Activated naive CD8-positive, alpha-beta T cell treated with anti-CD3 and anti-CD28 coated beads for 36 hours (primary cell): ENCODE measurements at regions not wholly inside any gene's neighbourhood (a gene's known extent, or its start where the extent isn't known, plus 50 kb on each side); places are given as distances from the start of the nearest gene placed in this dataset.

ENCODE experiments used
- DNase-seq: peaks from one replicate; pipeline ENCODE4 v3.0.0; 2021
- H3K27ac Mint-ChIP-seq: one replicate; pipeline ENCODE4 v1.8.0; 2022; ENCODE audit warnings: mild to moderate bottlenecking, moderate library complexity, mixed read lengths
- H3K27me3 Mint-ChIP-seq: one replicate; pipeline ENCODE4 v1.8.0; 2022; ENCODE audit warnings: mild to moderate bottlenecking, mixed read lengths
- H3K36me3 Mint-ChIP-seq: one replicate; pipeline ENCODE4 v1.8.0; 2021; ENCODE audit warnings: mild to moderate bottlenecking, mixed read lengths
- H3K4me1 Mint-ChIP-seq: one replicate; pipeline ENCODE4 v1.8.0; 2021; ENCODE audit warnings: mixed read lengths
- H3K4me3 Mint-ChIP-seq: one replicate; pipeline ENCODE4 v1.8.0; 2022; ENCODE audit warnings: mild to moderate bottlenecking, moderate library complexity, mixed read lengths
- H3K9me3 Mint-ChIP-seq: one replicate; pipeline ENCODE4 v1.8.0; 2022; ENCODE audit warnings: mixed read lengths

DNA sequence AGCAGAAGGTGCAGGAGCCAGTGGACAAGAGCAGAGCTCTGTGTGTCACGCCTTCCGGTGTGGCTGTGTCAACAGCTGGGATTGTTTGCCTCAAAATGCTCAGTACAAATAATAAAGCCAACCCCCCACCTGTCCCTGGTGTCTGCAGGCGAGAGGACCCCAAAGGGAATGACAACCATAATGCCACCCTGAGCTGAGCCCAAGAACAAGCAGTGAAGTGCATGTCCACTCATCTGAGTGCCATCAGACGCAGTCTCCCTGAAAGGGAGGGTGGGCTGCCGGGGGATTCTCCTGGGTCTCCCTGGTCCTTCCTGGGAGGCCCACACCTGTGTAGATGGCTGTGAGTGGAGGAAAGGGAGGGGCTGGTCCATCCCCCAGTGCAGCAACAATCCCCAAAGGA, 328.8 kb upstream of the IRX1 start:
- DNase-seq: no peak
- H3K4me1 Mint-ChIP-seq: no peaks in the 10 kb centered on the region
- H3K36me3 Mint-ChIP-seq: no peaks in the 10 kb centered on the region
- no peaks in the 10 kb centered on the region for H3K27me3 Mint-ChIP-seq
- no peak overlapping the region for H3K27ac Mint-ChIP-seq
- H3K4me3 Mint-ChIP-seq: no peak overlapping the region
- H3K9me3 Mint-ChIP-seq: no peaks in the 10 kb centered on the region

DNA sequence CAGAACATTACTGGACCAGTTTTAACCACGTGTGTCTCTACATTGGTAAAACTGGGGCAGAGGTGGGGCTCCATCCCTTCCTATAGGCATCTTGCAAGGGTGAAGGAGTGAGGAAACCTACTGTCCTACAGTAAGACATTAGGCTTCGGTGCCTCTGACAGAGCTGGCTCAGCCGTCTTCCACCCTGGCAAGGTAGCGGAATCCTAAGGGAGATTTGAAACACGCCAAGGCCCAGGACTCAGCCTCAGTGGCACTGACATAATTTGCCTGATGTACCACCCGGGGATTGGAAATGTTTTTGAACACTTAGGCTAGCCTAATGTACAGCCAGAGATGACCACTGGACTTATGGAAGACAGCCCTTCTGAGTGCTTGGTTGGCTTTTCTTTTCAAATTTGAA, 329.7 kb upstream of the IRX1 start:
- no peak for DNase-seq
- Mint-ChIP-seq H3K27ac (no peak overlapping the region), H3K4me3 (no peak overlapping the region), H3K36me3 (no peaks in the 10 kb centered on the region), H3K27me3 (no peaks in the 10 kb centered on the region), H3K9me3 (no peaks in the 10 kb centered on the region), H3K4me1 (no peaks in the 10 kb centered on the region)

DNA sequence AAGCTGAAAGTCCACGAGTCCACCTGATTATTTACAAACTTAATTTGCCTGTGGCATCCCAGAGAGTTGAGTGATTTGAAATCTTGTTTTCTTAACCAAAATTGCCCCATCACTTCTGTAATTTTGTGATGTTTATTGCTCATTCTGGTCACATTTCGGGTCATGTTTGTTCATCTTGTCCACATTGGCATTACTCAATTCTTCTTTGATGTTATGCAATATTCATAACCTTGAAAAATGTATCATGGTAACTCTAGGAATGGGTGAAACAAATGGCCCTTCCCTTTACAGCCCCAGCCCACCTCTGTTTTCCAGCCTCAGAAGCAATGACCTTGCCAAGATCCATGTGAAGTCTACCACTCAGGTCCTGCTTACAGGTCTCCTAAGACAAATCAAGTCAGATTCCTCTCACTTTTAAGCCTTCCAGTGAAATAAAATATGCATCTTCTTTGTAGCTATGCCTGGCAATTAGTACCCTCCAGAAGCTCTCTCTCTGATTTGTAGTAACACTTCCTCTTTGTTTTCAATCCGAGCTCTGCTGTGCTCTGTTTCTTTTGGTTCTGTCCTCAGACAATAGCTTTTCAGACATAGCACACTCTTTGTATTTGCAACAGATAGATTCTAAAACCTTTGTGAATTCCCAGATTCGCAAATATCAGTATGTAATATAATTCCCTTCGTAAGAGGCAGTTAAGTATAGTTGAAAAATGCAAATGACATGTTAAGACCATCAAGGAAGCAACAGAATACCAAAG, 330.3 kb upstream of the IRX1 start:
- Mint-ChIP-seq H3K36me3 (no peaks in the 10 kb centered on the region), H3K9me3 (no peaks in the 10 kb centered on the region), H3K27me3 (no peaks in the 10 kb centered on the region), H3K4me1 (no peaks in the 10 kb centered on the region), H3K4me3 (no peak overlapping the region), H3K27ac (no peak overlapping the region)
- no peak for DNase-seq

DNA sequence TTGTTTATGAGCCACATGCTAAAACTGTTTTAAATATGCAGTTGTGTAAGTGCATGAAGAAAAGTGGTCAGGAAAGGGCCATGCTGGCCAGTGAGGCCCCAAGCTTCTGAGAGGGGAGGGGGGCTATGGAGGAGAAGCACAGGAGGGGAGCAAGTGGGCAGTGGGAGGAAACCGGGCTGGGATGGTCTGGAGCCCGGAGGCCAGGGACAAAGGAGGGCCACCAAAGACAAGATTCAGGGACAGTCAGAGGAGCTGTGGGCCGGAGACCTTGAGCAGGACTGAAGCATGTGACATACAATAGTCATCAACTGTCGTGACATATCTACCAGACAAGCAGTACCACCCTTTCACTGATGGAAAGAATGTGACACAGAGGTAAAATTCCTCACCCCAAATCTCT, 333.2 kb upstream of the IRX1 start:
- H3K27me3 Mint-ChIP-seq: no peaks in the 10 kb centered on the region
- peaks cover 2% of the 10 kb centered on the region for H3K9me3 Mint-ChIP-seq
- H3K27ac Mint-ChIP-seq: no peak overlapping the region
- no peak overlapping the region for H3K4me3 Mint-ChIP-seq
- no peaks in the 10 kb centered on the region for H3K4me1 Mint-ChIP-seq
- H3K36me3 Mint-ChIP-seq: no peaks in the 10 kb centered on the region
- no peak for DNase-seq

DNA sequence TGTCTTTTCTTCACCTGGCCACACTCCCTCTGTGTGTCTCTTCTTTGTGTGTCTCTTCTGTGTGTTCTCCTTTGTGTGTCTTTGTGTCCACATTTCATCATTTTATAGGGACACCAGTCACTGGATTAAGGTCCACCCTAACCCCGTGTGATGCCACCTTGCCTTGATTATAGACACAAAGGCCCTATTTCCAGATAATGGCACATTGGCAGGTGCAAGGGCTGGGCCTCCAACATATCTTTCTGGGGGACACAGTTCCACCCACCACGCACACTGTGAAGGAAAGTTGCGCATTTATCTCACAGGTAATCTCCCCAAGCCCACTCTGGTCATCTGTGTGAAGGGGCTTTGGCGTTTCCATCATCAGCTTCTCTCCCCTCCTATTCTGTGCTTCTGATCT, 334.6 kb upstream of the IRX1 start:
- Mint-ChIP-seq H3K27me3 (no peaks in the 10 kb centered on the region), H3K36me3 (no peaks in the 10 kb centered on the region), H3K4me1 (no peaks in the 10 kb centered on the region), H3K4me3 (no peak overlapping the region), H3K9me3 (peaks cover 2% of the 10 kb centered on the region), H3K27ac (no peak overlapping the region)
- DNase-seq: no peak

DNA sequence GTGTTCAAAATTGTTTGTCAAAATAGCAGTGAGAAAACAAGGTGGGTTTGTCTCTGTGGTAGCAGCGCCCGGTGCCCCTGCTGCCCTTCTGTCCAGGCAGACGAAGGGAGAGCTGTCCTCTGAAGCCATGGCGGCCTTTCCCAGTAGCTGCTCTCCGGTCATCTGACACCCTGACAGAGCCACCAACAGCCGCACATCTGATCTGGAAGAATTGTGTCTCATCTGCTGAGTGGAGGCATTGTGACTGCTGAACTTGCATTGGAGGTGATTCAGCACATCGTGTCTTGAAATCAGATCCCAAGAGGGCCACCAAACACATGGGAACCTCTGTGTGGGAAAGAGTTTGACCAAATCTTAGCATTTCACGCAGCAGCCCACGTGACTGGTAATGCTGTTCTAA, 337.6 kb upstream of the IRX1 start:
- Mint-ChIP-seq H3K27ac (no peak overlapping the region), H3K4me3 (no peak overlapping the region), H3K4me1 (no peaks in the 10 kb centered on the region), H3K27me3 (peaks cover 5% of the 10 kb centered on the region), H3K36me3 (no peaks in the 10 kb centered on the region), H3K9me3 (peaks cover 2% of the 10 kb centered on the region)
- DNase-seq: no peak

DNA sequence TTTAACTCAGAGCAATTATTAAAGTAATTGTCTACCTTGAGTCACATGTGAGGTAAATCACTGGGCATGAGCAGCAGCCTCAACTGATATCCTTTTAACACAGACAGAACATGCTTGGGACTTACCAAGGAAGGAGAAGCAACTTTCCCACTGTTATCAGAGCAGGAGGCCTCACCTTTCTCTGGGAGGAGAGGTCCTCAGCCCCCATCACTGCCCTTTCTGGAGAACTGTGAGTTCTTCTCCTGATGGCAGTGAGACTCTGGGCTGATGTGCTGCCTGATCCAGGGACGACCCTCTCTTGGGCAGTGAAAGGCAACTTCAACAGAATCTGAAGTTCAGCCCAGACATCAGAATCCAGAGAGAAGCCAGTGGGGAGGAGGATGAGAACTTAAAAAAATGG, 343.4 kb upstream of the IRX1 start:
- Mint-ChIP-seq H3K4me1 (no peaks in the 10 kb centered on the region), H3K36me3 (peaks cover 2% of the 10 kb centered on the region), H3K27ac (no peak overlapping the region), H3K4me3 (no peak overlapping the region), H3K9me3 (peaks cover 6% of the 10 kb centered on the region), H3K27me3 (peaks cover 20% of the 10 kb centered on the region)
- no peak for DNase-seq

DNA sequence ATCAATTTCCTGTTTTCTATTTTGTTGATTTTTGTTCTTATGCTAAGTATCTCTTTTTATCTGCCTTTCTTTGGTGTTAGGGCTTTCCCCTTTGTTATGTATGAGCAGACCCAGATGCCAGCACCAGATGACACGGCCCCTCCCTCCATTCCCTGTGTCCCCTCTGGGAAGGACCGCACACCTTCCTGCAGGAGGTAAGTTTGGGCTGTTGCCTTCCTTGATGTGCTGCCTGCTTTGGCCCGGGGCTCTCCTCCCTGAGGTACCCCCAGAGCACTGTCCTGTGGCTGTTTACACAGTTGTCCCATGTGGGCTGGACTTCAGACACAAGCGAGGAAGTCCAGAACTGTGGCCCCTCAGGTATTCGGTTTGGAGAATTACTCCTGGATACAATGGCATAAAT, 343.8 kb upstream of the IRX1 start:
- Mint-ChIP-seq H3K9me3 (peaks cover 6% of the 10 kb centered on the region), H3K27me3 (peaks cover 20% of the 10 kb centered on the region), H3K36me3 (peaks cover 2% of the 10 kb centered on the region), H3K27ac (no peak overlapping the region), H3K4me1 (no peaks in the 10 kb centered on the region), H3K4me3 (no peak overlapping the region)
- no peak for DNase-seq

DNA sequence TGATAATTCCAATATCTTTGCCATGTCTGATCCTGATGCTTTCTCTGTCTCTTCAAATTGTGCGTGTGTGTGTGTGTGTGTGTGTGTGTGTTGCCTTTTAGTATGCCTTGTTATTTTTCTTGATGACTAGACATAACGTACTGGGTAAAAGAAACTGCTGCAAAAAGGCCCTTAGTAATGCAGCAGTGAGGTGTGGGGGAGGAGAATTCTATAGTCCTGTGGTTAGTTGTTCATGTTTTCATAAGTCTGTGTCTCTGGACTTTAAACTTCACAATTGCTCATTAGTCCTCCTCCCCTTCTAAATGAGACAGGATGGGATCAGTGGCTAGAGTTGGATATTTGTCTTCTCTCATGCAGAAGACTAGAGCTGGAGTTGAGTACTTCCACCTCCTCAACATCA, 346.2 kb upstream of the IRX1 start:
- H3K27me3 Mint-ChIP-seq: peaks cover 20% of the 10 kb centered on the region
- no peaks in the 10 kb centered on the region for H3K4me1 Mint-ChIP-seq
- no peak overlapping the region for H3K27ac Mint-ChIP-seq
- peaks cover 2% of the 10 kb centered on the region for H3K36me3 Mint-ChIP-seq
- no peak for DNase-seq
- H3K9me3 Mint-ChIP-seq: peaks cover 6% of the 10 kb centered on the region
- no peak overlapping the region for H3K4me3 Mint-ChIP-seq

DNA sequence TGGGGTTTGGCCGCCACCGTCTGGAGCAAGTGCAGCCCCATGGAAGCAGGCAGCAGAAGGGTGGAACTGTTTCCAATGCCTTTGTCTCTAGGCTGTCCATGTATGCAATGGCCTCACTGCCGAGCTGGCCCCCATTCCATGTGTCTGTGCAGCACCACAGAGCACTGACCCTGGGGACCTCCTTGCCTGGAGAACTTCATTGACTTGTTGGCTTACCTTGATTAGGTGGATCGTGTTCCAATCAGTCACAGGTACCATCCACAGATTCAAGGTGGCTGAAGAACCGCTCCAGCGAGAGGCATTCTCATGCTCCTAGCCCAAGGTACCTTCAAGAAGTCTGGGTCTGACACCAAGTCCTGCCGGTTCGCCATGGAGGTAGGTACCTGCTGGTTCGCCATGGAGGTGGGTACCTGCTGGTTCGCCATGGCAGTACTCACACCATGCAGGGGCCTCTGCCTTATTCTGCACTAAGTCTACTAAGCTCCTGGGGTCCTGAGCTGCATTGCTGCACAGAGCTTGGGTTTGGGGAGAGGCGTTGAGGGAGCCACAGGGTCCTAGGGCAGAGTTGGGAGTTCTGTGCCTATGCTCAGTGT, 358.3 kb upstream of the IRX1 start:
- H3K9me3 Mint-ChIP-seq: peaks cover 10% of the 10 kb centered on the region
- DNase-seq: no peak
- no peaks in the 10 kb centered on the region for H3K4me1 Mint-ChIP-seq
- H3K36me3 Mint-ChIP-seq: no peaks in the 10 kb centered on the region
- H3K27ac Mint-ChIP-seq: no peak overlapping the region
- no peak overlapping the region for H3K4me3 Mint-ChIP-seq
- H3K27me3 Mint-ChIP-seq: peaks cover 3% of the 10 kb centered on the region

DNA sequence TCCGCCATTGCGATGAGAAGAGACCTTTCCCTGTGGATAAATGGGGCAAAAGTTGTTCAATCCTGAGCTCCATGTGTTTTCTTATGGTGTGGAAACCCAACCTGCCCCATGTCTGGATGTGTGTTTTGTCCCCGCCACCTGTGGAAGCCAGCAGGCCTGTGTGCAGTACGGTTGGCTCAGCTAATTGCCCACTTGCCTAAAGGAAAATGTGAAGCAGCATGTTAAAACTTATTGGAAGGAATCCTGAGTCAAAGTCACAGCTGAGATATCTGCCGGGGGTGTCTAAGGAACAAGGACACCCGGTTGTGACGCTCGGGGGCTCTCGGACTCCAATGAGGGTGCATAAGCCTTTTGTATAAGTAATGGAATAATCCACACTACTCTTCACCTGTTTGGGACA, 361.1 kb upstream of the IRX1 start:
- no peak overlapping the region for H3K27ac Mint-ChIP-seq
- H3K27me3 Mint-ChIP-seq: peaks cover 3% of the 10 kb centered on the region
- H3K9me3 Mint-ChIP-seq: peaks cover 4% of the 10 kb centered on the region
- DNase-seq: no peak
- H3K36me3 Mint-ChIP-seq: no peaks in the 10 kb centered on the region
- no peak overlapping the region for H3K4me3 Mint-ChIP-seq
- H3K4me1 Mint-ChIP-seq: no peaks in the 10 kb centered on the region

DNA sequence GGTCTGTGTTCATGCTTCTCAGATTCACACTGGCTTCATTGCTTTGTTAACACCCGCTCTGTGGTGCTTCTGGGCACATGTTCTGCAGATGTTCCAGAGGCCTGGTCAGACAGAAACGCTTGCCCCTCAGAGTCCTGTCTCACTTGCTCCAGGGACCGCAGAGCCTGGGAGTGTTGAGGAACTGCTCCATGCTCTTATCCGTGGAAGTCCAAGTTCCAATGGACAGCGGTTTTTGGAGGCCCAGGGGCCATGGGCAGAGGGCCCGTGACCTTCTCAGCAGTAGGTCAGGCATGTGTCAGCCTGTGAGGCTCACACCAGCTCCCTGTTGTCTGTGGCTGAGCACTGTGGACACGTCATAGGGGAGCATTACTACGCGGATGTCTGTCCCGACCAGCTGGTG, 364.7 kb upstream of the IRX1 start:
- H3K36me3 Mint-ChIP-seq: no peaks in the 10 kb centered on the region
- peaks cover under 1% of the 10 kb centered on the region for H3K9me3 Mint-ChIP-seq
- no peaks in the 10 kb centered on the region for H3K4me1 Mint-ChIP-seq
- no peak for DNase-seq
- no peaks in the 10 kb centered on the region for H3K27me3 Mint-ChIP-seq
- H3K27ac Mint-ChIP-seq: no peak overlapping the region
- no peak overlapping the region for H3K4me3 Mint-ChIP-seq

DNA sequence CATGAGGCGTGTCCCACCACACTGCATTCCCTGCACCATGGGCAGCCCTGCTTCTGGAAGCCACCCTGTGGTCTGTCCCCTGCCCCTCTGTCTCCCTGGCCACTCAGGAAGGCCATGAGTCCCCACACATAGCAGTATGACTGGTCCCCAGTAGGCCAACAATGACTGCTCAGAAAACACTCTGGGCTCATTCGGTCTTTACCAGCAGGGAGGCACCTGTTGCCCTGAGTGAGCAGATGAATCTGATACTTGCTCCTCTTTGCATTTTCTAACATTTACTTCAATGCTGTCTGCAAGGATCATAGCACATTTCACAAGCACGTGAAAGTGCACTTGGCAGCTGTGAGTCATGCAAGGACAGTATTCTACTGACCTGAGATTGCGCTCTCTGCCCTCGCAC, 365.4 kb upstream of the IRX1 start:
- Mint-ChIP-seq H3K27ac (no peak overlapping the region), H3K27me3 (no peaks in the 10 kb centered on the region), H3K4me3 (no peak overlapping the region), H3K9me3 (no peaks in the 10 kb centered on the region), H3K36me3 (no peaks in the 10 kb centered on the region), H3K4me1 (no peaks in the 10 kb centered on the region)
- DNase-seq: no peak

DNA sequence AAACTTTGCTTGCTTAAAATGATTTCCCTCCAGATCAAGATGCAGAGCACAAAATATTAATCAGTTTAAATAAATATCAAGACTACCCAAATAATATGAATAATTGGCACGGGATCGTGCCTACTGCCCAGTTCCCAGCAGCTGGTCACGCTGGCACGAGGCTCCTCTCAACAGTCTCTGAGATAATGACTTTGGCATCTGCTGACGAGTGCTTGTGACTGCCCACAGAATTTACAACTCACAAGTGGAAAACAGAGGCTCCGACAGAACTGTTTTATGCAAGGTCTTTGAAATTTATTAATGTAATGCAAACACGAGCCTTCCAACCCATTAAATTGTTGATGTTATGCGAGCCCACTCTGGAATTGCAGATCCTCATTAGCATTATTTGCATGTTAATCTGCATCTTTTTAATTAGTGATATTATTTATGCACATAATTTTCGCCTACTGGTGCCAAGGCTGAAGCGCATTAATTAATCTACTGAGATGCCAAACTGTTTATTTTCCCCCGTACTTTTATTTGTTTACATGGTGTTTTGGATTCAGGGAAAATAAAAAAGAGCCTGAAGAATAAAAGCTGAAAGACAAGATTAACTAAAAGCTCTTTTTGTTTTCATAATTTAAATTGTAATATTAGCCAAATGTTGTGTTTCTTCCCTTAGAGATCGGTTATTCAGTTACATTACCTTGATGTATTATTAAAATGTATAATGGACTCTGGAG, 369.3 kb upstream of the IRX1 start:
- no peaks in the 10 kb centered on the region for H3K9me3 Mint-ChIP-seq
- no peak for DNase-seq
- no peaks in the 10 kb centered on the region for H3K4me1 Mint-ChIP-seq
- no peak overlapping the region for H3K4me3 Mint-ChIP-seq
- no peaks in the 10 kb centered on the region for H3K27me3 Mint-ChIP-seq
- no peaks in the 10 kb centered on the region for H3K36me3 Mint-ChIP-seq
- H3K27ac Mint-ChIP-seq: no peak overlapping the region

DNA sequence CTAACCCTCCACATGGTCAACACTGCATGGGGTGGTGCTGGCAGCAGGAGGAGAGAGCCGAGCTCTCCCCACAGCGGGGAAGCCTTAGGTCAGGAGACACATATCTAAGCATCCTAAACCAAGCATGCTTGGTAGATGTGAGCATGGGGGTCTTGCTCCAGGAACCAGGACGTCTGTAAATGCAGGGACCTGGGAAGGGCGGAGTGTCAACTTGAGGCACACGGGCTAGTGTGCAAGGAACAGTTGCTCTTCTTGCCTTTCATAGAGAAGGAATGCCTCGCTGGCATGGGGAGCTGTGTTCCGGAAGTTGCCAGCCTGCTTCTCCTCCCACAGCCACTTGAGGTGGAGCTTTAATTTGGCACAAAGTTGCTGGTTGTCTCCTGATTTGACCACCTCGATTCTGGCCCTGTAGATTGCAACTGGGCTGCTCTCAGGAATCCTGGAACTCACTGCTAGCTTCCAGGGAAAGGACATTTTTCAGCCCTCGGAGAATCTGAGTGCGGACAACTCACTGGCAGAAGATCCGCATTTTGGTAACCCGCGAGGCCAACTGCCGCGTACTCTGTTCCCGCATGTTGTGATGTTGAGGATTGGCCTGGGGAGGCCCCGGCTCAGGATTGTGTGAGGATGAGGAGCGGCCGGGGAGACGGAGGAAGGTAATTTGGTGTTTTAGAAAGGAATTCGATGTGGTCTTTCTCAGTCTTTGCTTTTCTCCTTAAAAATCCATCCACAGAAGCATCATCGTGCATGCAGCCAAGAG, 370.3 kb upstream of the IRX1 start:
- H3K27me3 Mint-ChIP-seq: no peaks in the 10 kb centered on the region
- no peaks in the 10 kb centered on the region for H3K36me3 Mint-ChIP-seq
- no peaks in the 10 kb centered on the region for H3K9me3 Mint-ChIP-seq
- no peak overlapping the region for H3K27ac Mint-ChIP-seq
- no peak for DNase-seq
- no peak overlapping the region for H3K4me3 Mint-ChIP-seq
- no peaks in the 10 kb centered on the region for H3K4me1 Mint-ChIP-seq
